ENCODE measurements at regions not wholly inside any gene's neighbourhood (a gene's known extent, or its start where the extent isn't known, plus 50 kb on each side); places are given as distances from the start of the nearest gene placed in this dataset.
A peak's percentile ranks its signal among the peaks of the same experiment; 100 is the strongest.

DNA sequence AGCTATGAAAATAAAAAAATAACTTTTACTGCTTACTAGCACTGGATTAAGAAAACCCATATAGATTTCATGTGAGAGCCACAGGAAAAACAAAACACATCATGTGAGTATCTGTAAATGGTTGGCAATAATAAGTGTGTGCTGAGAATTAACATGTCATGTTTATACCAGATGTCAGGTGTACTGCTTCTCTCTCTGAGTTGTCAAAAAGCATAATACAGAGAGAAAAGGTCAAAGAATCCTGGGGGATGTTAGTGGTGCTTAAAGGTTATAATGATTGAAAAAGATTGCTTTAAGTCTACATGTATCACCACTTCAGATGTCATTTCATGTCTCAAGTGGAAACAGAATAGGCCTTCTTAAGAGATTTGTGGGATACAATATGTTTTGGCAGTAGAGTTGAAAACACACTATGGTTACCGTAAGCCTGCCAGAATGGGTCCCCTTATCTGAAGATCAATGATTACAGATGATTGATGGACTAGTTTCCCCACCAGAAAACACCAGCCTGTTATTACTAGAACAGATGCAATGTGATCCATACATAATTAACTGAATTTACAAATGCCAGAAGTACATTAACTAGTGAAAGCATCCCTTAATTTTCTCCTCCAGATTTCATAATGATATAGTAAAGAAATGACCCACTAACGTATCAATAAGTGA is 204.1 kb downstream of the CNTN3 start:
- no peaks in the 10 kb centered on the region for H3K4me1 ChIP-seq (ENCODE audit: insufficient read depth, poor library complexity, severe bottlenecking)
- ATAC-seq (ENCODE audit: low read depth) (no peak), DNase-seq (ENCODE audit: low spot score) (no peak)
- H3K4me3 ChIP-seq (ENCODE audit: severe bottlenecking) = no peak overlapping the region
- H3K36me3 ChIP-seq (ENCODE audit: low read depth) = no peaks in the 10 kb centered on the region
- no peak overlapping the region for H3K27ac ChIP-seq (ENCODE audit: poor library complexity, severe bottlenecking)
- no peaks in the 10 kb centered on the region for H3K9me3 ChIP-seq (ENCODE audit: severe bottlenecking)
- TF ChIP-seq, protein P1, sequence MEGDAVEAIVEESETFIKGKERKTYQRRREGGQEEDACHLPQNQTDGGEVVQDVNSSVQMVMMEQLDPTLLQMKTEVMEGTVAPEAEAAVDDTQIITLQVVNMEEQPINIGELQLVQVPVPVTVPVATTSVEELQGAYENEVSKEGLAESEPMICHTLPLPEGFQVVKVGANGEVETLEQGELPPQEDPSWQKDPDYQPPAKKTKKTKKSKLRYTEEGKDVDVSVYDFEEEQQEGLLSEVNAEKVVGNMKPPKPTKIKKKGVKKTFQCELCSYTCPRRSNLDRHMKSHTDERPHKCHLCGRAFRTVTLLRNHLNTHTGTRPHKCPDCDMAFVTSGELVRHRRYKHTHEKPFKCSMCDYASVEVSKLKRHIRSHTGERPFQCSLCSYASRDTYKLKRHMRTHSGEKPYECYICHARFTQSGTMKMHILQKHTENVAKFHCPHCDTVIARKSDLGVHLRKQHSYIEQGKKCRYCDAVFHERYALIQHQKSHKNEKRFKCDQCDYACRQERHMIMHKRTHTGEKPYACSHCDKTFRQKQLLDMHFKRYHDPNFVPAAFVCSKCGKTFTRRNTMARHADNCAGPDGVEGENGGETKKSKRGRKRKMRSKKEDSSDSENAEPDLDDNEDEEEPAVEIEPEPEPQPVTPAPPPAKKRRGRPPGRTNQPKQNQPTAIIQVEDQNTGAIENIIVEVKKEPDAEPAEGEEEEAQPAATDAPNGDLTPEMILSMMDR (IDR thresholded peaks at IDR 0.05; ENCODE audit: poor library complexity, severe bottlenecking) = no peak
- H3K27me3 ChIP-seq (ENCODE audit: insufficient read depth, poor library complexity, severe bottlenecking) = no peaks in the 10 kb centered on the region

DNA sequence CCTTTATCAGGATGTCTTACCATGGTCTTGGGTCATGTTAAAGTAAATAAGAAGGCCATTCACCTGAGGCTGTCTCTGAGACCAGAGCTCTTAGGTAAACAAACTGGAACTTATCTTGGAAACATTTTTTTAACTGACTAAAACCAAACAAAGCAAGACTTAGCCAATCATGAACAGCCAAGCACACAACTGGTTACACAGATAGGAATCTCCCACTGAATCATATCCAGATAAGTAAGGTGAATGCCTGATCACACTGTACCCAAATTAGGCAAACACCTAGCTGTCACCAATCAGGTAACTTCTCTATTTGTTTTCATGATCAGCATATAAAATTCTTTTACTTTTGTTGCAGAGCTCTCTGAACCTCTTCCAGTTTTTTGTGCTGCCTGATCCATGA is 205.4 kb downstream of the CNTN3 start:
- ATAC-seq (ENCODE audit: low read depth) = peak; percentile 33; the same call in 1 of the 3 replicates

DNA sequence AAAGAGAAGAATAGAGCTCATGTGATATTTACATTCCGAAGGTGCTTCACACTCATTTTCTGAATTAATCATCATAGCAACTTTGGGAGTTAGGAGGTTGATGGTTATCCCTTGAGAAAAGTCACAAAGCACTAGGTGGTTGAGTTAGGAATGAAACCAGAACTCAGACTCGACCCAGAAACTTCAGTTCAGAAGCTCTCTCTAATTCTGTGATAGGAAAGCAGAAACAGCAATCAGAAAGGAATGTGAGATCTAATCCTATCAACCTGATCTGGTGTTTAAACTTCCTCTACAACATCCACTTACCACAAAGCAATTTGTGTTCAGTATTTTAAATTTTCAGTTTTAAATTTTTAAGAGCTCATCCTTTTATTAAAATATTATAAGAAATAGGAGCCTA is 211.2 kb downstream of the CNTN3 start:
- DNase-seq (ENCODE audit: low spot score) (no peak), ATAC-seq (ENCODE audit: low read depth) (no peak)
- TF ChIP-seq, protein P1 (IDR thresholded peaks at IDR 0.05; ENCODE audit: poor library complexity, severe bottlenecking) = no peak
- no peaks in the 10 kb centered on the region for H3K4me1 ChIP-seq (ENCODE audit: insufficient read depth, poor library complexity, severe bottlenecking)
- no peak overlapping the region for H3K27ac ChIP-seq (ENCODE audit: poor library complexity, severe bottlenecking)
- no peaks in the 10 kb centered on the region for H3K36me3 ChIP-seq (ENCODE audit: low read depth)
- no peaks in the 10 kb centered on the region for H3K27me3 ChIP-seq (ENCODE audit: insufficient read depth, poor library complexity, severe bottlenecking)
- H3K4me3 ChIP-seq (ENCODE audit: severe bottlenecking) = no peak overlapping the region
- H3K9me3 ChIP-seq (ENCODE audit: severe bottlenecking) = no peaks in the 10 kb centered on the region

More for the DNA sequence above, 205.4 kb downstream of the CNTN3 start:
- TF ChIP-seq, protein P1 (IDR thresholded peaks at IDR 0.05; ENCODE audit: poor library complexity, severe bottlenecking) = no peak
- no peak overlapping the region for H3K4me3 ChIP-seq (ENCODE audit: severe bottlenecking)
- no peak for DNase-seq (ENCODE audit: low spot score)
- no peaks in the 10 kb centered on the region for H3K4me1 ChIP-seq (ENCODE audit: insufficient read depth, poor library complexity, severe bottlenecking)
- no peak overlapping the region for H3K27ac ChIP-seq (ENCODE audit: poor library complexity, severe bottlenecking)
- no peaks in the 10 kb centered on the region for H3K9me3 ChIP-seq (ENCODE audit: severe bottlenecking)
- no peaks in the 10 kb centered on the region for H3K36me3 ChIP-seq (ENCODE audit: low read depth)
- H3K27me3 ChIP-seq (ENCODE audit: insufficient read depth, poor library complexity, severe bottlenecking) = no peaks in the 10 kb centered on the region

DNA sequence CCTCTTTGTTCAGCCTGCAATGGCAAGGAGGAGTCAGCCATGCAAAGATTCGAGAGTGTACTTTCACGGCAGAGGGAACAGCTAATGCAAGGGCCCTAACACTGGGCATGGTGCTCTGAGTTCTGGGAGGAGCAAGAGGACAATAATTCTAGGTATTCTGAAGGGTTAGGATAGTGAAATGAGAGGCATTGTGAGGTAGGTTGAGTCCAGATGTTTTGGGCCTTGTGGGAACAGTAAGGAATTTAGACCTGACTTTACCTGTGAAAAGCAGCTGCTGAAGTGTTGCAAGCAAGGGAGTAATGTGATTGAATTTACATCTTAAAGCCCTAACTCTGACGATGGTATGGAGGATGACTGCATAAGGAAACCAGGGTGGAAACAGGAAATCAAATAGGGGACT is 211.6 kb downstream of the CNTN3 start:
- no peaks in the 10 kb centered on the region for H3K4me1 ChIP-seq (ENCODE audit: insufficient read depth, poor library complexity, severe bottlenecking)
- TF ChIP-seq, protein P1 (IDR thresholded peaks at IDR 0.05; ENCODE audit: poor library complexity, severe bottlenecking) = no peak
- DNase-seq (ENCODE audit: low spot score) = no peak
- ATAC-seq (ENCODE audit: low read depth) = no peak
- H3K27me3 ChIP-seq (ENCODE audit: insufficient read depth, poor library complexity, severe bottlenecking) = no peaks in the 10 kb centered on the region
- no peak overlapping the region for H3K4me3 ChIP-seq (ENCODE audit: severe bottlenecking)
- H3K36me3 ChIP-seq (ENCODE audit: low read depth) = no peaks in the 10 kb centered on the region
- no peak overlapping the region for H3K27ac ChIP-seq (ENCODE audit: poor library complexity, severe bottlenecking)
- no peaks in the 10 kb centered on the region for H3K9me3 ChIP-seq (ENCODE audit: severe bottlenecking)

DNA sequence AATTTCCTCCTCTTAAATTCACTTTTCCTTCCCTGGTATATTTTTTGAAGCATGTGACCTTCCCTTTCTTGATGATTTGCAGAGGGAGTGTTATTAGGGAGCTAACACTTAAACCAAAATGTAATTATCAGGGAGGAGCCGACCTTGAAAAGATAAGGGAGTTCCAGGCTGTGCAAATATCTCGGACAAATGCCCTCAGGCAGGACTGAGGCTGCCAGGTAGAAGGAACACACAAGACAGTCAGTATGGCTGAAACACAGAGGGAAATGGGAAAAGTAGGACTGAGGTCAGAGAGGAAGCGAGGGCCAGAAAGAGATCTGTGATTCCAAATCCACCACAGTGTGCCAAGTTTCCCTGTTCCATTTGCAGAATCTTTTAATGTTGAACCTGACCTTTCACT is 221.0 kb downstream of the CNTN3 start:
- Histone ChIP-seq H3K27ac (ENCODE audit: poor library complexity, severe bottlenecking) (no peak overlapping the region), H3K9me3 (ENCODE audit: severe bottlenecking) (no peaks in the 10 kb centered on the region), H3K36me3 (ENCODE audit: low read depth) (no peaks in the 10 kb centered on the region), H3K4me3 (ENCODE audit: severe bottlenecking) (no peak overlapping the region), H3K27me3 (ENCODE audit: insufficient read depth, poor library complexity, severe bottlenecking) (no peaks in the 10 kb centered on the region), H3K4me1 (ENCODE audit: insufficient read depth, poor library complexity, severe bottlenecking) (no peaks in the 10 kb centered on the region)
- DNase-seq (ENCODE audit: low spot score) (no peak), ATAC-seq (ENCODE audit: low read depth) (no peak)
- TF ChIP-seq, protein P1 (IDR thresholded peaks at IDR 0.05; ENCODE audit: poor library complexity, severe bottlenecking) = no peak

Measured in RWPE2 (cell line).